ENCODE measurements at regions not wholly inside any gene's neighbourhood (a gene's known extent, or its start where the extent isn't known, plus 50 kb on each side); places are given as distances from the start of the nearest gene placed in this dataset.

DNA sequence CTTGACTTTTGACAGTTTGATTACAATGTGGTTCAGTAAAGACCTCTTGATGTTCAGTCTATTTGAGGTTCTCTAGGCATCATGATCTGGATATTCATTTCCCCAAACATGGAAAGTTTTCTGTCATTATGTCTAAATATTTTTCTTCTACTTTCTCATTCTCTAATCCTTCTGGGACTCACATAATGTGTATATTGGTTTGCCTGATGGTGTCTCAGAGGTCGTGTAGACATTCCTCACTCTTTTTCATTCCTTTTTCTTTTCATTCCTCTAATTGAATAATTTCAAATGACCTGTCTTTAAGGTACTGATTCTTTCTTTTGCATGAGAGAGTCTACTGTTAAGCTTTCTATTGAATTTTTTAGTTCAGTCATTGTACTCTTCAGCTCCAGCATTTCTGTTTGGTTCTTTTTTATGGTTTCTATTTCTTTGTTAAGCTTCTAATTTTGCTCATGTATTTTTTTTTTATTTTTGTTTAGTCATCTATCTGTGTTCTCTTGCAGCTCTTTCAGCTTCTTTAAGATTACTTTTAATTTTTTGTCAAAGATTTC lies 158.4 kb downstream of the GDAP2 start:
- TF ChIP-seq CTCF (IDR thresholded peaks at IDR 0.05) (no peak), POLR2A (IDR thresholded peaks at IDR 0.05) (no peak)

Measured in transverse colon (tissue), 3 donors.